Esophagus squamous epithelium (tissue), 4 donors: ENCODE measurements at regions not wholly inside any gene's neighbourhood (a gene's known extent, or its start where the extent isn't known, plus 50 kb on each side); places are given as distances from the start of the nearest gene placed in this dataset.

Experiments used
- CTCF ChIP-seq, 6 experiments: fragments of 450-650 bp in 4 of 6; fragments of 200-600 bp in 2 of 6; sonication (generic) in 2 of 6; IDR thresholded peaks; one replicate each; pipeline ENCODE4 v1.5.1; 2016 to 2019; ENCODE audit warnings: antibody characterized with exemption in 6 of 6, mild to moderate bottlenecking in 4 of 6, moderate library complexity in 4 of 6
- POLR2A ChIP-seq, 4 donors: fragments of 450-650 bp; IDR thresholded peaks; one replicate each; pipeline ENCODE4 v1.6.1; 2017; ENCODE audit warnings: antibody characterized with exemption in 4 of 4, mild to moderate bottlenecking in 4 of 4, moderate library complexity in 3 of 4

- TF ChIP-seq CTCF (IDR thresholded peaks at IDR 0.05) (no peak), POLR2A (IDR thresholded peaks at IDR 0.05) (no peak)
Observed at GRCh38 chr5:2180456-2180855, 297.7 kb upstream of the IRX4 start.
